Esophagus squamous epithelium (tissue), 4 donors: ENCODE measurements at regions not wholly inside any gene's neighbourhood (a gene's known extent, or its start where the extent isn't known, plus 50 kb on each side); places are given as distances from the start of the nearest gene placed in this dataset.

Source experiments
- POLR2A ChIP-seq, 4 donors: fragments of 450-650 bp; IDR thresholded peaks; one replicate each; pipeline ENCODE4 v1.6.1; 2017; ENCODE audit warnings: antibody characterized with exemption in 4 of 4, mild to moderate bottlenecking in 4 of 4, moderate library complexity in 3 of 4
- TF ChIP-seq, protein P1 (sequence below), 6 experiments: fragments of 450-650 bp in 4 of 6; fragments of 200-600 bp in 2 of 6; sonication (generic) in 2 of 6; IDR thresholded peaks; one replicate each; pipeline ENCODE4 v1.5.1; 2016 to 2019; ENCODE audit warnings: antibody characterized with exemption in 6 of 6, mild to moderate bottlenecking in 4 of 6, moderate library complexity in 4 of 6

DNA sequence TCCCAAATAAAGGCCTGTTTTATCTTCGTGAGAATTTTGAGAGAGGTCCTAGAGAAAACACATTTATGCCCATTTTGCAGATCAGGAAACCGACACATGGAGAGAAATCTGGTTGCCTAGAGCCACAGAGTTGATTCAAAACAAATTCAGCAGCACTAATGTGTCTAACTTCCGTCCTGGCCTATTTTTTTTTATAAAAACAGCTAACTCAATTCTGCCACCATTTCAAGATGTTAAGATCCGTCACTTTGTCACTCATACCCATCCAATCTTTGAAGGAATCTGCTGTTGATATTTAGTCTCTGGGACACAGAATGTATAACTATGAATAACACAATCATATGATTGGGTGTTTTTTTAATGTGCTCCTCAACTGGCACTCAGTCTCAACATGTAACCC lies 611.1 kb upstream of the ARID1B start:
- no peak for TF ChIP-seq POLR2A (IDR thresholded peaks at IDR 0.05)
- TF ChIP-seq, protein P1, sequence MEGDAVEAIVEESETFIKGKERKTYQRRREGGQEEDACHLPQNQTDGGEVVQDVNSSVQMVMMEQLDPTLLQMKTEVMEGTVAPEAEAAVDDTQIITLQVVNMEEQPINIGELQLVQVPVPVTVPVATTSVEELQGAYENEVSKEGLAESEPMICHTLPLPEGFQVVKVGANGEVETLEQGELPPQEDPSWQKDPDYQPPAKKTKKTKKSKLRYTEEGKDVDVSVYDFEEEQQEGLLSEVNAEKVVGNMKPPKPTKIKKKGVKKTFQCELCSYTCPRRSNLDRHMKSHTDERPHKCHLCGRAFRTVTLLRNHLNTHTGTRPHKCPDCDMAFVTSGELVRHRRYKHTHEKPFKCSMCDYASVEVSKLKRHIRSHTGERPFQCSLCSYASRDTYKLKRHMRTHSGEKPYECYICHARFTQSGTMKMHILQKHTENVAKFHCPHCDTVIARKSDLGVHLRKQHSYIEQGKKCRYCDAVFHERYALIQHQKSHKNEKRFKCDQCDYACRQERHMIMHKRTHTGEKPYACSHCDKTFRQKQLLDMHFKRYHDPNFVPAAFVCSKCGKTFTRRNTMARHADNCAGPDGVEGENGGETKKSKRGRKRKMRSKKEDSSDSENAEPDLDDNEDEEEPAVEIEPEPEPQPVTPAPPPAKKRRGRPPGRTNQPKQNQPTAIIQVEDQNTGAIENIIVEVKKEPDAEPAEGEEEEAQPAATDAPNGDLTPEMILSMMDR (IDR thresholded peaks at IDR 0.05): no peak
